ENCODE measurements at regions not wholly inside any gene's neighbourhood (a gene's known extent, or its start where the extent isn't known, plus 50 kb on each side); places are given as distances from the start of the nearest gene placed in this dataset.

DNA sequence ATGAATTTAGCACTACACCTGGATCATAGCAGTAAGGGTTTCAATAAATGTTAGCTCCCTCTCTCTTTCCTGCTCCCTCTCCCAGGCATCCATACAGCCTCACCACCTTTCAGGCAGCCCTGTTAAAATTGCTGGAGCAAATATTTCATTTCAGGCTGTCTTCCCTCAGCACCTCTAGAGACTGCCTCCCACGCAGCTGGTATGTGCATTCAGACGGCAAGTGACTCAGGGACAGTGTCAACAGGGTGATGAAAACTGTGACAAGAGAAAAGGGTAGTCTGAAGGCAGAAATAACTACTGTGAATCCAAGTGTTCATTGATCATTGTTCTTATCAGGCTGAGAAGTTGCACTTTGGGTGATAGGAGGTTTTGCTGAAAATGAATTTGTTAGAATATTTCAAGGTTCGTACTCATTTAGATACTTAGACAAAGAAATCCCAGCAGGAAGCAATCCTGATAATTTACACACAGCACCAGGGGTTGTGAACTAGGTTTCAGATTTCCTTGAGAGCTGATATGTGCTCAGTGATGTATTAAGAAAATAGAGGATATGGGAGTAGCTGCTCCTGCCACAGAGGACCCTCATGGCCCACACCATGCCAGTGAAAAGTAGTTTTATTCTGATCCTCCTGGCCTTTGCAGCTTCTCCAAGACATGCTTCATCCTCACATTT lies 424.2 kb downstream of the FGF13 start:
- no peak overlapping the region for H2AFZ ChIP-seq
- CTCF ChIA-PET, result no interaction called here
- DNase-seq, result no peak
- POLR2A ChIA-PET (ENCODE audit: unreplicated experiment), result no interaction called here
- no peak for TF ChIP-seq EZH2 (IDR thresholded peaks at IDR 0.05; ENCODE audit: low read depth)
- TF ChIP-seq, protein P1, sequence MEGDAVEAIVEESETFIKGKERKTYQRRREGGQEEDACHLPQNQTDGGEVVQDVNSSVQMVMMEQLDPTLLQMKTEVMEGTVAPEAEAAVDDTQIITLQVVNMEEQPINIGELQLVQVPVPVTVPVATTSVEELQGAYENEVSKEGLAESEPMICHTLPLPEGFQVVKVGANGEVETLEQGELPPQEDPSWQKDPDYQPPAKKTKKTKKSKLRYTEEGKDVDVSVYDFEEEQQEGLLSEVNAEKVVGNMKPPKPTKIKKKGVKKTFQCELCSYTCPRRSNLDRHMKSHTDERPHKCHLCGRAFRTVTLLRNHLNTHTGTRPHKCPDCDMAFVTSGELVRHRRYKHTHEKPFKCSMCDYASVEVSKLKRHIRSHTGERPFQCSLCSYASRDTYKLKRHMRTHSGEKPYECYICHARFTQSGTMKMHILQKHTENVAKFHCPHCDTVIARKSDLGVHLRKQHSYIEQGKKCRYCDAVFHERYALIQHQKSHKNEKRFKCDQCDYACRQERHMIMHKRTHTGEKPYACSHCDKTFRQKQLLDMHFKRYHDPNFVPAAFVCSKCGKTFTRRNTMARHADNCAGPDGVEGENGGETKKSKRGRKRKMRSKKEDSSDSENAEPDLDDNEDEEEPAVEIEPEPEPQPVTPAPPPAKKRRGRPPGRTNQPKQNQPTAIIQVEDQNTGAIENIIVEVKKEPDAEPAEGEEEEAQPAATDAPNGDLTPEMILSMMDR (conservative IDR thresholded peaks at IDR 0.05), result no peak
- H3F3A ChIP-seq (ENCODE audit: insufficient read depth, low read depth), result no peaks in the 10 kb centered on the region
- H3K27me3 ChIP-seq (ENCODE audit: insufficient read depth, low read depth), result peaks cover 11% of the 10 kb centered on the region; the same call in 1 of the 2 replicates
- no peaks in the 10 kb centered on the region for H3K79me2 ChIP-seq (ENCODE audit: low read depth)
- no peak overlapping the region for H3K27ac ChIP-seq
- BruUV-seq (replicated peaks), result no TSS peak
- H3K4me2 ChIP-seq, result no peak overlapping the region
- no peaks in the 10 kb centered on the region for H3K9me3 ChIP-seq (ENCODE audit: insufficient read depth, low read depth)
- H3K4me1 ChIP-seq (replicated peaks; ENCODE audit: insufficient read depth), result no peaks in the 10 kb centered on the region
- H3K4me3 ChIP-seq, result no peak overlapping the region
- H3K36me3 ChIP-seq (ENCODE audit: low read depth), result no peaks in the 10 kb centered on the region
- intact Hi-C loops (cut with micrococcal nuclease; ENCODE audit: unreplicated experiment), result no loop called here
- H4K20me1 ChIP-seq (ENCODE audit: insufficient read depth), result no peaks in the 10 kb centered on the region
- no peaks in the 10 kb centered on the region for H3K9me2 ChIP-seq (ENCODE audit: insufficient read depth)

DNA sequence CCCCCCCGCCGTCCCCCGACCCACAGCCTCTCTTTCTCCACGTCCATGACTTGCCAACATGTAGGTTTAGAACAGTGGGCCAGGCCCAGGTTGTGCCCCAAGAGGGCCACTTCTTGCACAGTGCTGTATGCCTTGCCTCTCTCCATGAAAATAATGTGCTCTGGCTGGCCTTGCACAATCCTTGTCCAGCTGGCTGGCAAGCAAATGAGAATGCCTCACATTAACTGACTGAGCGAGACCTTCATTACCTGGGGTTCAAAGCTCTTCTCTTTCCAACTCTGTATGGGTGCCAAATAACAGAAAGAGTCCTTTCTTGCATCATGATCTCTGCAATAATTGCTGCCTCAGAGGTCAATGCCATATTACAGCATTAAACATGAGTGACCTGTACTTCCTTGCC lies 416.6 kb downstream of the FGF13 start:
- Histone ChIP-seq H3K36me3 (ENCODE audit: low read depth) (no peaks in the 10 kb centered on the region), H3K79me2 (ENCODE audit: low read depth) (no peaks in the 10 kb centered on the region), H2AFZ (no peak overlapping the region), H3K4me1 (replicated peaks; ENCODE audit: insufficient read depth) (no peaks in the 10 kb centered on the region), H3K9me2 (ENCODE audit: insufficient read depth) (no peaks in the 10 kb centered on the region), H3K4me3 (no peak overlapping the region), H4K20me1 (ENCODE audit: insufficient read depth) (no peaks in the 10 kb centered on the region), H3F3A (ENCODE audit: insufficient read depth, low read depth) (no peaks in the 10 kb centered on the region), H3K4me2 (no peak overlapping the region), H3K27ac (no peak overlapping the region), H3K27me3 (ENCODE audit: insufficient read depth, low read depth) (no peaks in the 10 kb centered on the region; the same call in 1 of the 2 replicates), H3K9me3 (ENCODE audit: insufficient read depth, low read depth) (no peaks in the 10 kb centered on the region)
- intact Hi-C loops (cut with micrococcal nuclease; ENCODE audit: unreplicated experiment), result no loop called here
- no peak for DNase-seq
- POLR2A ChIA-PET (ENCODE audit: unreplicated experiment), result no interaction called here
- TF ChIP-seq, protein P1 (conservative IDR thresholded peaks at IDR 0.05), result no peak
- TF ChIP-seq EZH2 (IDR thresholded peaks at IDR 0.05; ENCODE audit: low read depth), result no peak
- no TSS peak for BruUV-seq (replicated peaks)
- CTCF ChIA-PET, result no interaction called here

GRCh38 chrX:138298268-138298667 lies 413.2 kb downstream of the FGF13 start:
- Histone ChIP-seq H3K4me1 (replicated peaks; ENCODE audit: insufficient read depth) (no peaks in the 10 kb centered on the region), H3K9me3 (ENCODE audit: insufficient read depth, low read depth) (no peaks in the 10 kb centered on the region), H3K4me3 (no peak overlapping the region), H3K27me3 (ENCODE audit: insufficient read depth, low read depth) (no peaks in the 10 kb centered on the region), H3K36me3 (ENCODE audit: low read depth) (no peaks in the 10 kb centered on the region), H3K27ac (no peak overlapping the region), H3K9me2 (ENCODE audit: insufficient read depth) (no peaks in the 10 kb centered on the region), H3K4me2 (no peak overlapping the region), H2AFZ (no peak overlapping the region), H3F3A (ENCODE audit: insufficient read depth, low read depth) (no peaks in the 10 kb centered on the region), H3K79me2 (ENCODE audit: low read depth) (no peaks in the 10 kb centered on the region), H4K20me1 (ENCODE audit: insufficient read depth) (no peaks in the 10 kb centered on the region)
- ChIA-PET CTCF (no interaction called here), POLR2A (ENCODE audit: unreplicated experiment) (no interaction called here)
- TF ChIP-seq, protein P1 (conservative IDR thresholded peaks at IDR 0.05), result peak; percentile 45; the same call in 1 of the 2 replicates
- TF ChIP-seq EZH2 (IDR thresholded peaks at IDR 0.05; ENCODE audit: low read depth), result no peak
- no peak for DNase-seq
- no TSS peak for BruUV-seq (replicated peaks)
- intact Hi-C loops (cut with micrococcal nuclease; ENCODE audit: unreplicated experiment), result no loop called here

All from PC-9 (cell line).